NCI-H187 (cell line): ENCODE measurements at regions not wholly inside any gene's neighbourhood (a gene's known extent, or its start where the extent isn't known, plus 50 kb on each side); places are given as distances from the start of the nearest gene placed in this dataset.

Source experiments
- DNase-seq, 2 experiments: peaks; one replicate each; lab custom pipeline; 2025; lab: John Stamatoyannopoulos, UW

- DNase-seq: no peak
Observed at GRCh38 chr9:134987376-134987775, 69.7 kb upstream of the FCN1 start.

- DNase-seq: no peak
Observed at GRCh38 chr9:134987906-134988700, 70.4 kb upstream of the FCN1 start.

- no peak for DNase-seq
Observed at GRCh38 chr9:134988706-134989105, 71.0 kb upstream of the FCN1 start.

- DNase-seq: no peak
Observed at GRCh38 chr9:134989206-134990065, 71.7 kb upstream of the FCN1 start.

GRCh38 chr9:134991808-134992754, 74.4 kb upstream of the FCN1 start:
- DNase-seq: no peak

- no peak for DNase-seq
Observed at GRCh38 chr9:134992755-134993124, 75.0 kb upstream of the FCN1 start.

- DNase-seq: no peak
Observed at GRCh38 chr9:134993416-134993815, 75.7 kb upstream of the FCN1 start.

- DNase-seq: no peak
Observed at GRCh38 chr9:134993996-134994720, 76.4 kb upstream of the FCN1 start.

- DNase-seq: no peak
Observed at GRCh38 chr9:134994926-134995791, 77.4 kb upstream of the FCN1 start.

GRCh38 chr9:134995792-134996120, 78.0 kb upstream of the FCN1 start:
- no peak for DNase-seq

GRCh38 chr9:134996591-134997530, 79.1 kb upstream of the FCN1 start:
- no peak for DNase-seq

GRCh38 chr9:135000647-135001245, 83.0 kb upstream of the FCN1 start:
- no peak for DNase-seq

GRCh38 chr9:135001526-135001925, 83.8 kb upstream of the FCN1 start:
- DNase-seq: no peak

GRCh38 chr9:135002336-135002735, 84.6 kb upstream of the FCN1 start:
- DNase-seq: no peak

- DNase-seq: no peak
Observed at GRCh38 chr9:135002802-135003201, 84.7 kb upstream of the OLFM1 start.

GRCh38 chr9:135004772-135005171, 82.7 kb upstream of the OLFM1 start:
- no peak for DNase-seq

- no peak for DNase-seq
Observed at GRCh38 chr9:135006911-135007570, 80.4 kb upstream of the OLFM1 start.

GRCh38 chr9:135007601-135008000, 79.9 kb upstream of the OLFM1 start:
- no peak for DNase-seq

- no peak for DNase-seq
Observed at GRCh38 chr9:135008416-135008815, 79.1 kb upstream of the OLFM1 start.
